ENCODE measurements at regions not wholly inside any gene's neighbourhood (a gene's known extent, or its start where the extent isn't known, plus 50 kb on each side); places are given as distances from the start of the nearest gene placed in this dataset.

GRCh38 chr1:95427525-95427924 lies 193.5 kb downstream of the RWDD3 start:
- DNase-seq (ENCODE audit: low read depth in 1 of 2, low spot score in 1 of 2) = no peak

- DNase-seq (ENCODE audit: low read depth in 1 of 2, low spot score in 1 of 2) = no peak
Measured at GRCh38 chr1:95431235-95431634, 197.2 kb downstream of the RWDD3 start.

GRCh38 chr1:95435611-95436010 lies 201.6 kb downstream of the RWDD3 start:
- no peak for DNase-seq (ENCODE audit: low read depth in 1 of 2, low spot score in 1 of 2)

- DNase-seq (ENCODE audit: low read depth in 1 of 2, low spot score in 1 of 2) = no peak
Measured at GRCh38 chr1:95437011-95437410, 203.0 kb downstream of the RWDD3 start.

GRCh38 chr1:95437781-95438180 lies 203.8 kb downstream of the RWDD3 start:
- no peak for DNase-seq (ENCODE audit: low read depth in 1 of 2, low spot score in 1 of 2)

- no peak for DNase-seq (ENCODE audit: low read depth in 1 of 2, low spot score in 1 of 2)
Measured at GRCh38 chr1:95438218-95438948, 204.4 kb downstream of the RWDD3 start.

- DNase-seq (ENCODE audit: low read depth in 1 of 2, low spot score in 1 of 2) = no peak
Measured at GRCh38 chr1:95440511-95440910, 206.5 kb downstream of the RWDD3 start.

GRCh38 chr1:95449516-95449915 lies 215.5 kb downstream of the RWDD3 start:
- no peak for DNase-seq (ENCODE audit: low read depth in 1 of 2, low spot score in 1 of 2)

- no peak for DNase-seq (ENCODE audit: low read depth in 1 of 2, low spot score in 1 of 2)
Measured at GRCh38 chr1:95451054-95451453, 217.0 kb downstream of the RWDD3 start.

GRCh38 chr1:95451904-95452303 lies 217.9 kb downstream of the RWDD3 start:
- DNase-seq (ENCODE audit: low read depth in 1 of 2, low spot score in 1 of 2) = no peak

- DNase-seq (ENCODE audit: low read depth in 1 of 2, low spot score in 1 of 2) = no peak
Measured at GRCh38 chr1:95453053-95453452, 219.0 kb downstream of the RWDD3 start.

GRCh38 chr1:95467036-95467435 lies 233.0 kb downstream of the RWDD3 start:
- no peak for DNase-seq (ENCODE audit: low read depth in 1 of 2, low spot score in 1 of 2)

- no peak for DNase-seq (ENCODE audit: low read depth in 1 of 2, low spot score in 1 of 2)
Measured at GRCh38 chr1:95475686-95476457, 241.9 kb downstream of the RWDD3 start.

GRCh38 chr1:95496307-95496706 lies 262.3 kb downstream of the RWDD3 start:
- no peak for DNase-seq (ENCODE audit: low read depth in 1 of 2, low spot score in 1 of 2)

- no peak for DNase-seq (ENCODE audit: low read depth in 1 of 2, low spot score in 1 of 2)
Measured at GRCh38 chr1:95496773-95497172, 262.8 kb downstream of the RWDD3 start.

GRCh38 chr1:95497566-95497965 lies 263.6 kb downstream of the RWDD3 start:
- DNase-seq (ENCODE audit: low read depth in 1 of 2, low spot score in 1 of 2) = no peak

- no peak for DNase-seq (ENCODE audit: low read depth in 1 of 2, low spot score in 1 of 2)
Measured at GRCh38 chr1:95503278-95504030, 269.4 kb downstream of the RWDD3 start.

- DNase-seq (ENCODE audit: low read depth in 1 of 2, low spot score in 1 of 2) = no peak
Measured at GRCh38 chr1:95504321-95504720, 270.3 kb downstream of the RWDD3 start.

GRCh38 chr1:95506736-95507414 lies 272.9 kb downstream of the RWDD3 start:
- no peak for DNase-seq (ENCODE audit: low read depth in 1 of 2, low spot score in 1 of 2)

GRCh38 chr1:95509989-95510388 lies 276.0 kb downstream of the RWDD3 start:
- no peak for DNase-seq (ENCODE audit: low read depth in 1 of 2, low spot score in 1 of 2)

- no peak for DNase-seq (ENCODE audit: low read depth in 1 of 2, low spot score in 1 of 2)
Measured at GRCh38 chr1:95512925-95513324, 278.9 kb downstream of the RWDD3 start.

Data from activated CD4-positive, alpha-beta T cell treated with anti-CD3 and anti-CD28 coated beads, Interleukin-2, amount 50 U/mL, for 24 hours (primary cell).